Ishikawa (cell line): ENCODE measurements at regions not wholly inside any gene's neighbourhood (a gene's known extent, or its start where the extent isn't known, plus 50 kb on each side); places are given as distances from the start of the nearest gene placed in this dataset.

Source experiments
- CEBPB ChIP-seq: IDR thresholded peaks from 2 replicates; pipeline ENCODE4 v1.6.1; 2012
- CREB1 ChIP-seq: IDR thresholded peaks from 2 replicates; pipeline ENCODE4 v1.6.1; 2012; ENCODE audit warnings: low read depth
- EP300 ChIP-seq: IDR thresholded peaks from 2 replicates; pipeline ENCODE4 v1.6.1; 2012; ENCODE audit warnings: borderline replicate concordance
- FOXM1 ChIP-seq: IDR thresholded peaks from 2 replicates; pipeline ENCODE4 v1.6.1; 2012; ENCODE audit warnings: low read depth, borderline replicate concordance
- MAX ChIP-seq: IDR thresholded peaks from 2 replicates; pipeline ENCODE4 v1.6.1; 2012
- NFIC ChIP-seq: IDR thresholded peaks from 2 replicates; pipeline ENCODE4 v1.6.1; 2012
- RAD21 ChIP-seq: IDR thresholded peaks from 2 replicates; pipeline ENCODE4 v1.6.1; 2012; ENCODE audit warnings: low read depth
- REST ChIP-seq: IDR thresholded peaks from 2 replicates; pipeline ENCODE4 v1.6.1; 2012; ENCODE audit warnings: low read depth, mild to moderate bottlenecking
- TAF1 ChIP-seq: IDR thresholded peaks from 2 replicates; pipeline ENCODE4 v1.6.1; 2012; ENCODE audit warnings: low read depth, mild to moderate bottlenecking
- TCF12 ChIP-seq: IDR thresholded peaks from 2 replicates; pipeline ENCODE4 v1.6.1; 2012; ENCODE audit warnings: low read depth
- TEAD4 ChIP-seq: IDR thresholded peaks from 2 replicates; pipeline ENCODE4 v1.6.1; 2012
- USF1 ChIP-seq: IDR thresholded peaks from 2 replicates; pipeline ENCODE4 v1.6.1; 2012
- YY1 ChIP-seq: IDR thresholded peaks from 2 replicates; pipeline ENCODE4 v1.6.1; 2012; ENCODE audit warnings: low read depth
- ZBTB7A ChIP-seq: IDR thresholded peaks from 2 replicates; pipeline ENCODE4 v1.6.1; 2012; ENCODE audit warnings: low read depth

- TF ChIP-seq TAF1 (no peak), CEBPB (no peak), FOXM1 (no peak), RAD21 (no peak), EP300 (no peak), USF1 (no peak), CREB1 (no peak), YY1 (no peak), REST (no peak), MAX (no peak), NFIC (no peak), TCF12 (no peak), TEAD4 (no peak), ZBTB7A (no peak)
Observed at GRCh38 chr22:48902983-48903650, 924.6 kb downstream of the BRD1 start.
